ENCODE measurements at regions not wholly inside any gene's neighbourhood (a gene's known extent, or its start where the extent isn't known, plus 50 kb on each side); places are given as distances from the start of the nearest gene placed in this dataset.

DNA sequence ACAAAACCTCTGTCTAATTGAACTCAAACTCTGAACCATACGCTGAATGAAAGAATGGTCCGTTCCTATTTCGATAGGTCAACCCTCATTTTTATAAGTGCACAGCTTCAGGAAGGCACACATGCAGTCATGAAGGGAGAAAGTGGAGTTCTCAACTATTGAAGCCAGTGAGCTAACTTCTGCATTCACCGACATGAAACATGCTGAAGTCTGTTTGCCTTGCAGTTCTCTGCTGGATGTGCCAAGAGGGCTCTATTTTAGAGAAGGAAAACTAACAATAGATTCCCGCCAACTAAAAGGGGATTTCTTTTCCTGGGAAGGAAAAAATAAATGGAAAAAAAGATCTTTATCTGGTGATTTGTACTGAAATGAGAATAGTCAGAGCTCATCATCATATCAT, 191.0 kb upstream of the PLEKHG7 start:
- TF ChIP-seq CTCF (conservative IDR thresholded peaks at IDR 0.05; ENCODE audit: low read length), result no peak
- no peak for TF ChIP-seq EZH2phosphoT487 (IDR thresholded peaks at IDR 0.05; ENCODE audit: borderline replicate concordance, low read depth, low read length)

Measured in OCI-LY7 (cell line).